Fibroblast of skin of back (primary cell): ENCODE measurements at regions not wholly inside any gene's neighbourhood (a gene's known extent, or its start where the extent isn't known, plus 50 kb on each side); places are given as distances from the start of the nearest gene placed in this dataset.
A peak's percentile ranks its signal among the peaks of the same experiment; 100 is the strongest.

Source experiments
- DNase-seq: peaks from one replicate; pipeline ENCODE4 v3.0.0-alpha.2; 2013

DNA sequence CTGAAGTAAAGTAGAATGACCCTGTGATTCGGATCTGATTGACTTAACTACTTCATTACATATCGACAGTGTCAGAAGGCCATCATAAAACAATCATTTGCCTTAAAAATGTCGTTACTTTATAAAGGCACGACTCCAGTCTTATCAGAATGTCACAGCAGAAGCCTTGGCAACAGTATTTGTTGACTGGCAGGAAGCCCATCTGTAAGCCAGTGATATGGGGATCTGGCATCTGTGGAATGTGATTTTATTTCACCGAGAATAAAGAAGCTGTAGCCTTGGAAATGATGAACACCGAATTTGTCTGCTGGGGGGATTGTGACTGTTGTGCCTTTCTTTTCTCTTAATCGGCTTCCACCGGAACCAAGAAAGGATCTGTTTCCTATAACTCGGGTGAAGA is 362.5 kb downstream of the TDRD3 start:
- peak; percentile 32 for DNase-seq

DNA sequence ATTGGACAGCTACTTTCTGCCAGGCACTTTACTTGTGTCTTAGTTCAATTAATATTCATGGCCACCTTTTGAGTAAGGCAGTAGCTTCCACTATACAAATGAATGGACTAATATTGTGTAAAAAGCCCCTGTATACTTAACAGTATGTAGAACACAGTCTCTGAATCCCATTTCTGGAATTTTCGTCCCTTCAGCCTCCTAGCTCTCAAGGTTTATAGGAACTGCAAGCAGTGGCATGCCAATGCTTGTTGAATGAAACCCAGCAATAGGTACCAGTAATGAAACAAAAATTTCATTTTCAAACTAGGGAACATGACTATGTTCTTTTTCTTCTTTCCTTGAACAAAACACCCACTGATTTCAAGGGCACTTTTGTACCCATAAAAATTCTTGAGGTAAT is 361.6 kb downstream of the TDRD3 start:
- no peak for DNase-seq

DNA sequence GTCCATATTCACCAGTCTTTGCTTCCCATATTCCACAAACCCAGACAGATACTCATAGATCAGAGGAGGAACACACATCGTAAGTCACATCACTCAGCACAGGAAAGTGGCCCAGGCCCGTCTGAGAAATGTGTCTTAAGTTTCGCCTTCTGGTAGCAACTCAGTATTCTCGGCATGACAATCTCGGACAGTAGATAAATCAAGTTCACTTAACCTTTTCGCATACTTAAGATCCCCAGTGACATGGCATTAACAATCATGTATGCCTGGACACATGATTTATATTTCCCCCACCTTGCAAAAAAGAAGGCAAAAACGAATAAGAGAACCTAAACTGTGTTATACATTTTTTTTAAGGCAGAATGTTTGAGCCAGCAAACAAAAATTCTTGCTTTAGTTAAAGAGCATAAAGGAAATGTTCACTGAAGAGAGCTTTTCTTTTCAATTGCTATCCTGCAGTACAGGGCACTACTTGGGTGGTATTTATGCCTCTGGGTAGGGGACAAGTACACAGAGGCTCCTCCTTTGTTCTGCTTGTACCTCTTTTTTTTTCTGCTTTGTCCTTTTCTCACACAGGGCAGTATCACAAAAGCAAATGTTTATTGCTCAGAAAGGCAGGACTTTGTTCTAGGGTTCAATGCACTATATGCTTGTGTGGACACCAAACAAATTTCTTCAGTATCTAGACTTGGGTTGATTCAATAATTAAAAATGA is 360.6 kb downstream of the TDRD3 start:
- no peak for DNase-seq

DNA sequence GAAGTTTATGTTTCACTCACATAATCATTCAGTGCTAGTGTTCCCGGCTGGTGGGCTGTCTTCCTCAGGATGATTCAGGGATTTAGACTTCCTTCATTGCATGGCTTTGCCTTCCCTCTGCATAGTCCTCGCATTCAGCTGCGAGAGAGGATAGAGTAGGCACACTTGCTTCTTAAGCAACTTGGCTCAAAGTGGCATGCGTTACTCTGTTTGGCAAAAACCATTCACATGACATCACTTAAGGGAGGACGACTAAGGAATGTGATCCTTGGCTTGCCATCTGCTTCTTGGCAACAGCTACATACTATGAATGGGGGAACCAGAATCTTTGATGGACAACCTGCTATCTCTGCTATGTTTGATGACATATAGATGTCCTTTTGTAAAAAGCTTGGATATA is 359.3 kb downstream of the TDRD3 start:
- DNase-seq = no peak

DNA sequence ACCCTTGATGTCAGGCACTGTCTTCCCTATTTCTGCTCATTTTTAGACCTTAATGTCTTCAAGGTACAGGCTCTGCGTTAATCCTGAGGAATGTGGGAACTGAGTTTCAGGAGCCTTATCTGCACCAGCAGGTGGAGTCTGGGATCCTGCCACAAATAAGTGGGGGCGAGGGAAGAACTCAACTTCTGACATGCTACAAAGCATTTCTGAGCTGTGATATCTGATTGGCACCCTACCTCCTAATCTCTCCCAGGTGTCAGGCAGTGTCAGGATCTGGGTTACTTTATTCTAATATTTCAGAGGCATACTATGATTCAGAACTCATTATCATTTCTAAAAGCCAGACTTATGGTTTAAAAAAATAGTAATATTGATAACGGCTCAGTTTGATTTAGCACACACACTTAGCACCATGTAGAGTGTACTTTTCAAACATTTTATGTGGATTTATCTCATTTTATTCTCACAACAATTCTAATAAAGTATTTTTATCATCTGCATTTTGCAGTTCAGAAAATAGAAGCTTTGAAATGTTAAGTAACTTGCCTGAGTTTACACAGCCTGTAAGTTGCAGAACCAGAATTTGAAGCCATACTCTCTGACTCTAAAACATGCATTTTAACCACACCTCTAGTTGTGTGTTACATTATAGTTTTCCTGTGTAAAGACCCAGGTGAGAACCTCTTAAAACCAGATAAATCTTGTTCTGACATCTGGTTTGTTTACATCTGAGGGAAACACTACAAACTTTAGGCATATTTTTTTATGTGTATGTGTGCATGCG is 358.6 kb downstream of the TDRD3 start:
- DNase-seq = no peak

DNA sequence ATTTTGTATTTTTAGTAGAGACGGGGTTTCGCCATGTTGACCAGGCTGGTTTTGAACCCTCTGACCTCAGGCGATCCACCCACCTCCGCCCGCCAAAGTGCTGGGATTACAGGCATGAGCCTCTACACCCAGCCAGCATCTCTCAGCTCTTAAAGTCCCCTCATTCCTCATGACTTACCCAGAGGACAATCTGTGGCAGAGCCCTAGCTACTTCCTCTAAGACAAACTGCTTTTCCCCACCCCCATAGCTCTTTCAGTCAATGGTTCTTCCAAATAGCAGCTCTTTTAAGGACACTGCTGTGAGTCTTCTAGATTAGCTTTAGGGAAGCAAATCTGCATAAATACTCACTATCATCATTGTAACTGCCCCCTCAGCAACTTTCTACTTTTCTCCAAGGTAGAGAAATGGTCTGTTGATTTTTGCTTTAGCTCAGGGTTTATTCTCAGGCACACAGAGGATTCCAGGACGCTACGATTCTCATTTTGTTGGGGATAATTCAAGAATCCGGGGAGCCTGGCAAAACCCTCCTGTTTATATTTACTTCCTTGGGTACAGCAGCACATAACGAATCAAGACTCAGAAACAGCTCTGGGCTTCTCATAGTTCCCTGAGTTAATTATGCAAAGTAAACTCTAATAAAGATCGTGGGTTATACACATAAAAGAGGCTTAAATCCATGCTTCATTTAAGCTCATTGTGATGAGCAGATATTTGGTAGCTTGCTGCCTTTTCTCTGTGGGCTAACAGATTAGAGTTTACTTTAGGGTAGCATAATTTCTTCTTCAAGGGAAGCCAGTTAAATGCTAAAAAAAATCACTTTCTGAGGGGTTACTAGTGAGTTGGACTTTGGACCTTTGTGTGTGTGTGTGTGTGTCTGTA is 357.4 kb downstream of the TDRD3 start:
- DNase-seq = no peak

DNA sequence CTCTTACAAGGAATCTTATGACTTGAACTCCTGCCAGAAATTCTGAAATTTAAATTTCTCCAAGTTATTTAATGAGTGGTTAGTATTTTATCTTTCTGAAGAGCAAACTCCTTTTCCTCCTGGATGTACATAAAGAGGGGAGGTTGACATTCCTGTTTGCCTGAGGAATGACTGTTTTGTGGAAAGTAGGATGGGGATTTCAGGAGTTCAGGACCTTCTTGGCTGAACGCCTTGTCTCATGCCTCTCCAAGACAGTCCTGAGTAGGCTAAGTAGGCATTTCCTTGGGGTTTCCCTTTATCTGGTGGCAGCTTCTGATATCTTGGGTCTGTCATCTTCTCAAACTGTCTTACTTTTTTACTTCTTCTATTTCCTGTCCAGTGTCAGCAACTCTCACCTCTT is 356.6 kb downstream of the TDRD3 start:
- no peak for DNase-seq

DNA sequence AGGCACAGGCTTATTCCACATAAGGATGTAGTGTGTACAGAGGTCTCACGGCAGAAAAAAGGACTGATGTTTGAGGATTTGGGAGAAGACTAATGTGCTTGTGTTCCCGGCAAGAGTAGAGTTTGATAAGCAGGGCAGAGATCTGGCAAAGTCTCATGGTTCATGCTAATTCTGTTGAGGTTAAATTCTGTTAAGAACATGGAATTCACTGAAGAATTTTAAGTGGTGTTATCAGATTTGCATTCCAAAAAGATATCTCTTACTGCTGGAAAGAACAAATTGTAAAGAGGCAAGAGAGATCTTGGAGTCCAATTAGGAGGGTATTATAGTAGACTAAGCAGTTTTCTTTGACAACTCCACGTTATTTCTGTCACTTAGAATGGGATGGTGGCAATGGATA is 348.3 kb downstream of the TDRD3 start:
- DNase-seq = no peak

DNA sequence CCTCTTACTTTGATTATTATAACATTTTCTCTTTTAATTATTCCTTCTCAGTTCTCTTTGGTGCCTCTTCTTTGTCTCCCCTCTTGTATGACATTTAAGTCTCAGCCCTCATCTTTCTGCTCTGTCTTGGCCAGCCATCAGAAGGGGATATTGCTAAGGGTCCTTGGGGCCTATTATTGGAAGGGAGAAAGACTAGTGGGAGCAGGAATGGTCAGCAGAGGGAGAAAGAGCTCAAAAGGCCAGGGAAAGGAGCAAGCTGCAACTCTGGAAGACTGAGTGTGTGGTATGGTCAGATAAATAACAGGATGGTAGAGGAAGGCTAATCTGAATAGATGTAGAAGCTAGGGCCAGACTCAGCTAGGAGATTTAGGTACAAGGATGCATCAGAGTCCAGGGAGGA is 336.9 kb downstream of the TDRD3 start:
- no peak for DNase-seq

DNA sequence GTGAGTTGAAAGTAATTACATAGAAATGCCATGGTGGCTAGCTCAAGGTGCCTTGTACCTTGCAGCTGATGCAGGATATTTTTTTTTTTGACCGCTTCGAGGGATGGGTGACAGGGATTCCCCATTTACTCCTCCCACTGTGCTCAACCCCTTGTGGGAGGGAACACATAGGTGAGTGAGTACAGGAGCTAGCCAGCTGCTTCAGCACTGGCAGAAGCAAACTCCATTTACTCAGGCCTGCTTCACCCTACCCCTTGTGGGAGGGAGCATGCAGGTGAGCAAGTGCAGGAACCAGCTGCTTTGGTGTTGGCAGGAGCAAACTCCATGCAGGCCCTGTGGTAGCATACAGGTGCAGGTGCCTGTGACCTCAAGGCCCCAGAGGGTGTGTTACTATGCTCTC is 330.1 kb downstream of the TDRD3 start:
- DNase-seq = no peak

DNA sequence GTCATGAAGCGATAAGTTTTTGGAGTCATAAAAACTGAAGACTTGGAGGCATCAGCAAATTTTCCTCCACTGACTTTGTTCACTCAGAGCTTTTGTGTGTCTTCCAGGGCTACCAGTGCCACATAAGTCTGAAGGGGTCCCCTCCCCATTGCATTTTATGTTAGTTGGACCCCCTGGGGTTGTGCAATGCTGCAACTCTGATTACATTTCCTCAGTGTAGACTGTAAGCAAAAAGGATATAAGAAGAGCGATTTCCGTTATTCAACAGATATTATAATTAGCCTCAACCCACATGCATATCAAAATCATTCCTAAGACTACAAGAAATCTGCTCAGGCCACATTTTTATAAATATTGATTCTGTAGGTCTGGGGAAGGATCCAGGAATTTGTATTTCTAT is 324.0 kb downstream of the TDRD3 start:
- DNase-seq = no peak

DNA sequence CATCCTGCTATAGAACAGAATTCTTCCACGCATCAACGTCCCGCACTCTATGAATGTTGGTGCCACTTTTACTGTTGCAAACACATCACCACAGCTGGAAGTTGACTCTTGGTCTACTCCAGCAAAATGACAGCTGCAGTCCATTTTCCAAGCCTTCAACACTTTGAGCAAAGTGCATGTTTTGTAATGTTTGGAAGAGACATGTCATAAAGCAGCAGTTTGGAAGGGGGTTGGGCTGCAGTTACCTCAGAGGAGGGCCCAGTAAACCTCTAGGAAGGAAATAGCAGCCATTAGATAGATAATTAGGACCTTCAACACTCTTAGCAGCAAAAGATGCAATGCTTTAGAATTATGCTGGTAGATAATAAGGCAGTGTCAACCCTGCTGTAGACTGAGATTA is 323.6 kb downstream of the TDRD3 start:
- no peak for DNase-seq

DNA sequence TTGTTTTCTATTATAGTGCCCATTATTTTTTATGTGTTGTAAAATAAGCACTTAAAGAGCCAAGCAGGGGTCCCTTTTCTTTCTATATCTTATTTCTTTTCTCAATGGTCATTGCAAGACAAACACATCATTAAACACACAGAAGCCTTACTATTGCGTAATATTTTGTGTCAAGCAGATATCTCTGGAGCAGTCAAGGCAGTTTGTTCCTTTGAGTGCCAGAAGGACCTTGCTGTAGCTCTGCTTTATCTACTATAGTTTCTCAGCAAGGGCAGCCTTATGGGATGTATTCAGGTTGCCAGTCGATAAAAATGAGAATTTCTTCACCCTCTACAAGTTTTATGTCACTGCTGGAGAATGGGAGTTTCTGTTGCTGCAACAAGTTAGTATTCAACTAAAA is 319.3 kb downstream of the TDRD3 start:
- no peak for DNase-seq

DNA sequence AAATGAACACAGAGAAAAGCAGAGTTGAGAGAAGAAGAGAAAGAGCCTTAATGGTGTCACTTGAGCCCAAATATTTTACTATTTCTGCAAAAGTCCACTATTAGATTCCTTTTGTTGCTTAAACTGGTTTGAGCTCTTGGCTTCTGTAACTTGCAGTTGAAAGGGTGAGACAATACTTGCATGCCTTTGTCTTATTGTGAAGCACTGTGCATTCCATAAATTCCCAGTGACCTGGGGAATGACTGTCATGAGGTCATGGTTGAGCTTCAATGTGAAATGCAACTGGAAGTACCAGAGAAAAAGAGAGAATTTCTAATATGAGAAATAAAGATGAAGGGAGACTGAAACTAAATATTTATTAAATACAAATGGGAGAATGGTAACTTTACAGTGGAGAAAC is 310.9 kb downstream of the TDRD3 start:
- DNase-seq = no peak

DNA sequence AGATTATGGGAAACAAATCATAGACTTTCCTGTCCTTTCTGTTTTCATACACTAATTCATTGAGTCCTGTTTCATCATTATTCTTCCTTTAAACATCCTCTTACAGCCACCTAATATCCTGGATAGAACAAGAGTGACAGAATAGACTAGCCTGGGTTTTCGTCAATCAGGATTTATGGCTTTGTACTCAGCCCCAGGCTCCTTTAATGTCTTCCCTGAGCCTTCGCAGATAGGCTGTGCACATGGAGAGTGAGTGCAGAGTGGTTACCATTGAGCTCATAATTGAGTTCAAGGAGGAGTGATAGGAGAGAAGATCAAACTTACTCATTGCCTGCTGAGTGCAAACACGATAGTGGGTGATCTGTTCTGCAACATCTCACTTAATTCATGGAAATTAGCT is 304.9 kb downstream of the TDRD3 start:
- no peak for DNase-seq

DNA sequence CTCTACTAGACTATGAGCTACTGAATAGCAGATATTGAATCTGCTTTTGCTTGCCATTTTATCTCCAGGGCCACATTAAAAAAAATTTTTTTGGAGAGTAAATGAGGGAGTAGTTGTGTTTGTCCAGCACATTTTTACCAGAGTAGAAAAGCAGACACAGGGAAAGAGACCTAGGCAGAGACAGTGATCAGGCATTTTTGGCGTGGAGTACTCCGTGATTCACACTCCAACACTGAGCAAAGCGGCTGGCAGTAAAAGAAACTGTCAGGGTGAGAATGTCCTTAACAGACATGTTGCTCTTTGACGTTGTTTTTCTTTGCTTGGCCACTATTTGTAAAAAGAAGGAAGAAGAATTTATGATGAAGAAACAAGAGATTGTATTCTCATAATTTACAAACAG is 304.0 kb downstream of the TDRD3 start:
- no peak for DNase-seq

DNA sequence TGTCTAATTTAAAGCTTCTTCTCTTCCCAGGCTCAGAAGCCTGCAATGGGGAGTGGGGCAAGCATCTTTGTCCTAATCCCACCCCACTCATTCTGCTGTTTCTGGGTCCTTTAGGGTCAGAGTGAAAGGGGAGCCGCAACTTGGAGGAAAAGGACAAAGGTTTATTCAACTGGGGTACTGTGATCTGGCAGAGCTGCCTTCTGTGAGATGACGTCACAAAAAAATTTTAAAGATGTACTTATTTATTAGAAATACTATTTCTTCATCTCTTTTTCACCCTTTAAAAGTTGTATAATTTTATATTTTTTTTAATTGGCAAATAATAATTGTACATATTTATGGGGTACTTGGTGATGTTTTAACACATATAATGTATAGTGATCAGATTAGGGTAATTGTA is 302.6 kb downstream of the TDRD3 start:
- DNase-seq = no peak

DNA sequence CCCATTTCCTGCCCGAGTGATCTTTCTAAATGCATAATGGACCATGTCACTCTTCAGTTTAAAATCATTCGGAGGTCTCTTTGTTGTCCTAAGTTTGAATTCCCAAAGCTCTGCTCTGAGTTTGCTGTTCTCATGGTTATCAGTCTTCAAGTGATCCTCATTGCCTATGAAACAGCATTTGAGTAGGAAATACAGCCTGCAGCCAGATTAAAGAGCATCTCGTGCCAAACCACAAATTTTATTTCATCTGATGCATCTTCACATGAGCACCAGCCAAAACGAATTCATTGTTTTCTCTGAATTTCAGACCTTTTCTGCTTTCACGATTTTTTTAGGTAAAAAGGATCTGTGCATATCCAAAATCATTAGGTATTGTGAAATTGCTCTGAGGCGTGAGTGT is 299.6 kb downstream of the TDRD3 start:
- DNase-seq = no peak

DNA sequence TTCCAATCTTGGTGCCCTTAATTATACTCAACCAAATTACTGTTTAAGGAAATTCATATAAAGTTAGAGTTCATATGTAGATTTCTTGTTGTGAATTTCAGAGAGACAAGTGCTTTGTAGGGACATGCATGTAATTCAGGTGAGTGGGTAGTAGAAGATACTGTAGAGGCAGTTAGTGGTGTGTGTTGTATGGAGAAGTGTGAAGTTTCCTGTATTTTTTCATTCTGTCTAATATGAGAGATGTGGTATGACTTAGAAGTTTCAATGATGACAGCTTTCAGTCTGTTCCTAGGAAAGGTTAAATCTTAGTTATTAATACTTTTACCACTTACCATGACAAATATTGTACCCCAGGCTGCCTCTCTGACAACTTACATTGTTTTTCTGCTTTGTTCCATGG is 294.2 kb downstream of the TDRD3 start:
- DNase-seq = no peak

DNA sequence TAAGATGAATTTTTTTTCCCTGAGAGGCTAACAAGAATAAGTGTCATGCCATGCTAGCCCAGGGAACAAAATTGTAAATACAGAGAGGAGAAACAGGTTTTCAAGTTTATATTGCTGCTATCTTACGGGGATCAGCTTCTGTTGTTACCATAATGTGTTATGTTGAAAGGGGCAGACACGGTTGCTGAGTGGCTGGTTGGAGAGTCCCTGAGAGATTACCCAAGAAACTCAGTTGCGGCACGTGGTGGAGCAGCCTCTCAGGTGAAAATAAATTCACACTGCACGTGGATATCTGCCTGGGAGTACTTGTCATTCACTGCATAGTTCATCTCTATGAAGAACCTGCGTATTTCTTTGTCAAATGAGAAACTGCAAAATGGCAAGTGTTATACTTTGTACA is 293.6 kb downstream of the TDRD3 start:
- DNase-seq = no peak

DNA sequence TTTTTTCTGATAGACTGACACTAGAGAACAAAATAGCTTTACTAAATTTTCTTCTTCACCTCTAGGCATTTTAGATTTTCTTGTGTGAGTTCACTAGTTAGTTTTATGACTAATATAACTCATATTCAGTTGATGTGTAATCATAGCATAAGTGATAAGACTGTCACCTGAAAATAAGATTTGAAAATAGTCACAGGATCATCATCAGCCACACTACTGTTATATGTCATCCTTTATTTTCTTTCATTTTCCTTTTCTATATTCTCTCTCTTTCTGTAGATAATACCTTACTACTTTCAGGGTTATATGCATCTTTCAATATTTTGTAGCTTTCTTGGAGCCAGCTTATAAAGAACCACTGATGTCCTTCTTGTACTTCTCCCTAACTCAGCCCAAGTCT is 292.6 kb downstream of the TDRD3 start:
- no peak for DNase-seq

DNA sequence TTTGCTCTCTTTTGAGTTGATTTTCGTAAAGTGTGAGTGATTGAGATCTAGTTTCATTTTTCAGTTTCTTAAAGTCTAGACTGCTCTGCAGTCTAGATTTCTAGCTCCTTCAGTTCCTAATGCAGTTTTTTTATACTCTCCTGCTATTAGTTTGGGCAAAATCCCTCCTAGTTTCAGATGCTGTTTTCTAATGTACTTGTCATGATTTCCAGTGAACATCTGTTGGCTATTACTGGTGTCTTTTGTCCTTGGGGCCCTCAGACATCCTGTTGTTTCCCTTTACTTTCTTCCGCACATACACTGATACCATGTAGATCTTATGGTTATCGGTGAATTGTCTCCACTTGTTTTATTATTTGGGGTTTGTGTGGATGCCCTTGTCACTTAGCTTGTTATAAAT is 292.1 kb downstream of the TDRD3 start:
- no peak for DNase-seq

DNA sequence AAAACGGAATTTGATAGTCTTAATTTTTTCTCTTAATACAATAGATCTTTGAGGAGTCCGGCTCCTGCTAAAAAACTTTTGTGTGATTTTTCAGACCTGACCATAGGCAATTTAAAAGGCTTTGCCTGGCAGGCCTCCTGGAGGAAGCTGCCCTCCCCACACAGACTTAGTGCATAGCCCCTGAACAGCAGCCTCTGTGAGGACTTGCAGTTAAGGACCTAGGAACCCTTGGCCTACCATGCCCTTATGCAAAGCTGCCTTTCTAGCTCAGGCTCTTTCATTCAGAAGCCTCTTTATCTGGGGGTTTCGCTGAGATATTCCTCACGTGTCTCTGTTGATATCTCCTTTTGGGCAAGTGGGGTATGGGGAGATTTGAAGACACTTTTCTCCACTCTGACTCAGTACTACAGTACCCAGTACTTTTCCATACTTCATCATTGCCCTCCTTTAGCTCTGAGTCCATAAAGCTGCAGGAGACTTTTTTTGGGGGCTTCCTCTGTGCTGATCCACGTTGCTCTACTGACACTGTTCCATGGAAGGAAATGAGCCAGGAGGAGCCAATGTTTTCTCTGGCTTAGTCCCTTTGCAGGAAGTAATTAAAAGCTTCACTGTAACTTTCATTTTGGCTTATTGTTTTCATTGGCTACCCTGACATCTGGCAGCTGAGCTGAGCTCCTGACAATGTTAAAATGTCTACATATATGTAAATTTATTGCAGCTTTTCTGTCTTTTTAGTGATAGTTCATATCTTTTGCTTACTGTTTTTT is 283.1 kb downstream of the TDRD3 start:
- DNase-seq = no peak
